ENCODE measurements at regions not wholly inside any gene's neighbourhood (a gene's known extent, or its start where the extent isn't known, plus 50 kb on each side); places are given as distances from the start of the nearest gene placed in this dataset.

- POLR2A ChIA-PET, result no interaction called here
- CTCF ChIA-PET, result interaction anchor here (0.8 to 2.0 kb wide), 3 partner anchors 10 to 21 kb away, joined by 3 to 6 read pairs (median 3); no protein-coding TSS in a partner anchor
- no peak for DNase-seq (ENCODE audit: extremely low spot score)
- TF ChIP-seq, protein P1, sequence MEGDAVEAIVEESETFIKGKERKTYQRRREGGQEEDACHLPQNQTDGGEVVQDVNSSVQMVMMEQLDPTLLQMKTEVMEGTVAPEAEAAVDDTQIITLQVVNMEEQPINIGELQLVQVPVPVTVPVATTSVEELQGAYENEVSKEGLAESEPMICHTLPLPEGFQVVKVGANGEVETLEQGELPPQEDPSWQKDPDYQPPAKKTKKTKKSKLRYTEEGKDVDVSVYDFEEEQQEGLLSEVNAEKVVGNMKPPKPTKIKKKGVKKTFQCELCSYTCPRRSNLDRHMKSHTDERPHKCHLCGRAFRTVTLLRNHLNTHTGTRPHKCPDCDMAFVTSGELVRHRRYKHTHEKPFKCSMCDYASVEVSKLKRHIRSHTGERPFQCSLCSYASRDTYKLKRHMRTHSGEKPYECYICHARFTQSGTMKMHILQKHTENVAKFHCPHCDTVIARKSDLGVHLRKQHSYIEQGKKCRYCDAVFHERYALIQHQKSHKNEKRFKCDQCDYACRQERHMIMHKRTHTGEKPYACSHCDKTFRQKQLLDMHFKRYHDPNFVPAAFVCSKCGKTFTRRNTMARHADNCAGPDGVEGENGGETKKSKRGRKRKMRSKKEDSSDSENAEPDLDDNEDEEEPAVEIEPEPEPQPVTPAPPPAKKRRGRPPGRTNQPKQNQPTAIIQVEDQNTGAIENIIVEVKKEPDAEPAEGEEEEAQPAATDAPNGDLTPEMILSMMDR (IDR thresholded peaks at IDR 0.05; ENCODE audit: control extremely low read depth, extremely low read depth, low read depth, missing control alignments), result no peak
Measured at GRCh38 chr13:39201180-39201579, 162.9 kb downstream of the NHLRC3 start.

GRCh38 chr13:39202746-39203145 lies 164.5 kb downstream of the NHLRC3 start:
- CTCF ChIA-PET, result interaction anchor here (0.9 to 2.0 kb wide), 2 partner anchors 10 to 18 kb away, joined by 3 to 6 read pairs; no protein-coding TSS in a partner anchor
- TF ChIP-seq, protein P1 (IDR thresholded peaks at IDR 0.05; ENCODE audit: control extremely low read depth, extremely low read depth, low read depth, missing control alignments), result no peak
- DNase-seq (ENCODE audit: extremely low spot score), result no peak
- POLR2A ChIA-PET, result no interaction called here

DNA sequence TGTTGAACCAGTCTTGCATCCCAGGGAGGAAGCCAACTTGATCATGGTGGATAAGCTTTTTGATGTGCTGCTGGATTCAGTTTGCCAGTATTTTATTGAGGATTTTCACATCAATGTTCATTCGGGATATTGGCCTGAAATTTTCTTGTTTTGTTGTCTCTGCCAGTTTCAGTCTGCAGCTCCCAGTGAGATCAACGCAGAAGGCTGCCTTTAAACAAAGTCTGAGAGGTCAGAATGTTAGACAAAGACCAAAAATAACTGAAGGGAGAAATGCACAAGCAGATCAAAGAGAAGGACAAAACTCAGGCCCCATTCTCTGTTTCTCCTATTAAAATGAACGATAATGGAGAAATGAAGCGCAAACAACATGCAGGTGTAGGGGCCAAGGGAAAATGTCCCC lies 170.4 kb downstream of the NHLRC3 start:
- DNase-seq (ENCODE audit: extremely low spot score), result no peak
- ChIA-PET POLR2A (no interaction called here), CTCF (no interaction called here)
- TF ChIP-seq, protein P1 (IDR thresholded peaks at IDR 0.05; ENCODE audit: control extremely low read depth, extremely low read depth, low read depth, missing control alignments), result no peak

DNA sequence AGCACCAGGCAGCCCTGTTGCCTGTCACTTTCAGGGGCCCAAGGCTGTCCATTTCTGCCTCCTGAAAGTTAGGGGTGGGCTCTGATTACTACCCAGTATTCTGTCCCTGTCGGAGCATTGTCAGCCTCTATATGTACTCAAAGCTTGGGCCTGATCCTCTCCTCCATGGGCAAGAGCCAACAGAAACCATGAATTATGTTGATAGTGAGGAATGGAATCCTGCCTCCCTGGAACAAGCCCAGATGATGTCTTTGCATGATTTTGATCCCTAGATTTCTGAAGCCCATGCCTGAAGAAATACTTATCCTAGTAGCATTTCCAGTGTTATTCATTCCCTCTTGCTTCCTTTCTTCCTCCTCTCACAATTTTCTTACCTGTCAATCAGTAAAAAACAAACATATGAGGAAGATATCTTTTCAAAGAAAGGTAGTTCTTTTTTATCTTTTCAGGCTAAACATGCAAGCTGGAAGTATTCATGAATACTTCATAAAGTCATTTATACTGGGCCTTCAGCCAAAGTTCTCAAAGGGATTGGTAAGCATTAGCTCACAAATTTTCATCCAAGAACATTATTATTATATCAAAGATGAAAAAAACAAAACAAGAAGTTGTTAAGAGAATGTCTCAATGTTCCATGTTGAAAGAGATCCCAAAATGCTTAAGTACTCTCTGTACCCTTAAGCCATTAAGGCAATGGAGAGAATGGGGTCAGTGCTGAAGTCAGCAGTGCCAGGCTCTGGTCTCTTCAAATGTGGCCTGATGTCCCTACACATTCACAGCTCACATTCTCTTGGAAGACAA lies 171.7 kb downstream of the NHLRC3 start:
- TF ChIP-seq, protein P1 (IDR thresholded peaks at IDR 0.05; ENCODE audit: control extremely low read depth, extremely low read depth, low read depth, missing control alignments), result no peak
- no peak for DNase-seq (ENCODE audit: extremely low spot score)
- CTCF ChIA-PET, result interaction anchor here (0.7 to 1.6 kb wide), 3 partner anchors 8 to 406 kb away, joined by 3 to 4 read pairs (median 3); no protein-coding TSS in a partner anchor
- POLR2A ChIA-PET, result no interaction called here

GRCh38 chr13:39210961-39211534 lies 172.8 kb downstream of the NHLRC3 start:
- CTCF ChIA-PET, result interaction anchor here (0.7 to 1.6 kb wide), 3 partner anchors 9 to 405 kb away, joined by 3 to 4 read pairs (median 3); no protein-coding TSS in a partner anchor
- TF ChIP-seq, protein P1 (IDR thresholded peaks at IDR 0.05; ENCODE audit: control extremely low read depth, extremely low read depth, low read depth, missing control alignments), result no peak
- POLR2A ChIA-PET, result no interaction called here
- DNase-seq (ENCODE audit: extremely low spot score), result no peak

DNA sequence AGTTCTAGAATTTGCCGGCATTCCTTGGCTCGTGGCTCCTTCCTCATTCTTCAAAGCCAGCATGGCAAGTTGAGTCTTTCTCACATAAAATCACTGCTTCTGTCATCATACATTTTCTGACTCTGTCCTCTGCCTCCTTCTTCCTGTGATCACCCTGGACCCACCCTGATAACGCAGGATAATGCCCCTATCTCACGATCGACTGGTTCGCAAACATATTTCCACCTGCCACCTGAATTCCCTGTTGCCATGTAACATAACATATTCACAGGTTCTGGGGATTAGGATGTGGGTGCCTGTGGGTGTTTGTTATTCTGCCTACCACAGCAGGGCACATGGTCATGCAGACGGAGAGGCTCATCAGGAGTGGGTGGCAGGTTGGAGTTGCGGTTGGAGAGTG lies 177.7 kb downstream of the NHLRC3 start:
- ChIA-PET POLR2A (no interaction called here), CTCF (interaction anchor here (1.1 to 2.3 kb wide), 2 partner anchors 10 to 12 kb away, joined by 3 to 8 read pairs; no protein-coding TSS in a partner anchor)
- TF ChIP-seq, protein P1 (IDR thresholded peaks at IDR 0.05; ENCODE audit: control extremely low read depth, extremely low read depth, low read depth, missing control alignments), result no peak
- DNase-seq (ENCODE audit: extremely low spot score), result no peak
